ENCODE measurements at regions not wholly inside any gene's neighbourhood (a gene's known extent, or its start where the extent isn't known, plus 50 kb on each side); places are given as distances from the start of the nearest gene placed in this dataset.

- TF ChIP-seq GATA2 (IDR thresholded peaks at IDR 0.05; ENCODE audit: low read depth, low read length), result no peak
- TF ChIP-seq GATA3 (IDR thresholded peaks at IDR 0.05; ENCODE audit: low read depth, low read length), result no peak
These were observed 101.6 kb downstream of the DAD1 start for GRCh38 chr14:22487401-22487800.
